ENCODE measurements at regions not wholly inside any gene's neighbourhood (a gene's known extent, or its start where the extent isn't known, plus 50 kb on each side); places are given as distances from the start of the nearest gene placed in this dataset.
"Not testable (repeated sequence)": the region's sequence is repeated elsewhere in the genome, so short reads cannot be mapped to it uniquely, and the experiment has no call there.

DNA sequence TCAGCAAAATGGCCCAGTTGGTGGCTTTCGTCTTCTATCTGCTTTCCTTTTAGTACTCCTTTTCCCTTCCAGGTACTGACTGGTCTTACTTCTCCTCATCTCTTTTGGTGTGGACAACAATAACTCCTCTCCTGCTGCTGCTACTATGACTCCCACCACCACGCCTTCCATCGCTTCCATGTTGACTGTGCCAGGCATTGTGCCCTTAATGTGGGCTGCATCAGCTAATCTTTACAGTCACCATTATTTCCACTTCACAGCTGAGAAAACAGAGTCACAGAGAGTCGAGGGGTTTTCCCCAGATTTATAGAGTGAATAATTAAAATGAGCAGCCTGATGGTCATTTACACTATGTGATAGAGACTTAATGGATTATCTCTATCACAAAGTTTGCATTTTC, 184.9 kb upstream of the IL12B start:
- Mint-ChIP-seq H3K4me3 (ENCODE audit: unreplicated experiment) (no peak overlapping the region), H3K4me1 (ENCODE audit: unreplicated experiment) (no peaks in the 10 kb centered on the region), H3K36me3 (ENCODE audit: low read depth, unreplicated experiment) (no peaks in the 10 kb centered on the region), H3K9me3 (ENCODE audit: unreplicated experiment) (no peaks in the 10 kb centered on the region), H3K27ac (ENCODE audit: unreplicated experiment) (no peak overlapping the region), H3K27me3 (ENCODE audit: unreplicated experiment) (peaks cover 2% of the 10 kb centered on the region)
- TF ChIP-seq, protein P1, sequence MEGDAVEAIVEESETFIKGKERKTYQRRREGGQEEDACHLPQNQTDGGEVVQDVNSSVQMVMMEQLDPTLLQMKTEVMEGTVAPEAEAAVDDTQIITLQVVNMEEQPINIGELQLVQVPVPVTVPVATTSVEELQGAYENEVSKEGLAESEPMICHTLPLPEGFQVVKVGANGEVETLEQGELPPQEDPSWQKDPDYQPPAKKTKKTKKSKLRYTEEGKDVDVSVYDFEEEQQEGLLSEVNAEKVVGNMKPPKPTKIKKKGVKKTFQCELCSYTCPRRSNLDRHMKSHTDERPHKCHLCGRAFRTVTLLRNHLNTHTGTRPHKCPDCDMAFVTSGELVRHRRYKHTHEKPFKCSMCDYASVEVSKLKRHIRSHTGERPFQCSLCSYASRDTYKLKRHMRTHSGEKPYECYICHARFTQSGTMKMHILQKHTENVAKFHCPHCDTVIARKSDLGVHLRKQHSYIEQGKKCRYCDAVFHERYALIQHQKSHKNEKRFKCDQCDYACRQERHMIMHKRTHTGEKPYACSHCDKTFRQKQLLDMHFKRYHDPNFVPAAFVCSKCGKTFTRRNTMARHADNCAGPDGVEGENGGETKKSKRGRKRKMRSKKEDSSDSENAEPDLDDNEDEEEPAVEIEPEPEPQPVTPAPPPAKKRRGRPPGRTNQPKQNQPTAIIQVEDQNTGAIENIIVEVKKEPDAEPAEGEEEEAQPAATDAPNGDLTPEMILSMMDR (IDR thresholded peaks at IDR 0.05; ENCODE audit: unreplicated experiment): no peak
- DNase-seq (ENCODE audit: low spot score): no peak

DNA sequence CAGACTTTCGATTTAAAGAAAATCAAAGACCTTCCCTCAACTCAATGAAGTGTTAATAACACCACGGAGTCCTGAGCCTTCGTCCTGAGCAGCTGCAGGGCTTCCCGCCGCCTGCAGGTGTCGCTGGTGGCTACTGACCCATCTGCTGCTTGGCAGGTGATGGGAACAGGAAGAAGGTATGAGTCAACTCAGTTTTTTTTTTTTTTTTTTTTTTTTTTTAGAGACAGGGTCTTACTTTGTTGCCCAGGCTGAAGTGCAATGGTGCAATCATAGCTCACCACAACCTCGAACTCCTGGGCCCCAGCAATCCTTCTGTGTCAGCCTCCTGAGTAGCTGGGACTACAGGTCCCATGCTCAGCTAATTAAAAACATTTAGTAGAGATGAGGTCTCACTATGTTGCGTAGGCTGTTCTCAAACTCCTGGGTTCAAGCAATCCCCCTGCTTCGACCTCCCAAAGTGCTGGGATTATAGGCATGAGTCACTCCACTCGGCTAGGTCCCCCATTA, 185.7 kb upstream of the IL12B start:
- no peak overlapping the region for H3K4me3 Mint-ChIP-seq (ENCODE audit: unreplicated experiment)
- no peak overlapping the region for H3K27ac Mint-ChIP-seq (ENCODE audit: unreplicated experiment)
- H3K27me3 Mint-ChIP-seq (ENCODE audit: unreplicated experiment): peaks cover 2% of the 10 kb centered on the region
- no peaks in the 10 kb centered on the region for H3K9me3 Mint-ChIP-seq (ENCODE audit: unreplicated experiment)
- H3K4me1 Mint-ChIP-seq (ENCODE audit: unreplicated experiment): no peaks in the 10 kb centered on the region
- H3K36me3 Mint-ChIP-seq (ENCODE audit: low read depth, unreplicated experiment): no peaks in the 10 kb centered on the region
- TF ChIP-seq, protein P1 (IDR thresholded peaks at IDR 0.05; ENCODE audit: unreplicated experiment): peak; percentile 78
- peak; percentile 79 for DNase-seq (ENCODE audit: low spot score)

GRCh38 chr5:159518371-159518770, 188.1 kb upstream of the IL12B start:
- Mint-ChIP-seq H3K27me3 (ENCODE audit: unreplicated experiment) (no peaks in the 10 kb centered on the region), H3K36me3 (ENCODE audit: low read depth, unreplicated experiment) (no peaks in the 10 kb centered on the region), H3K4me1 (ENCODE audit: unreplicated experiment) (no peaks in the 10 kb centered on the region), H3K27ac (ENCODE audit: unreplicated experiment) (no peak overlapping the region), H3K9me3 (ENCODE audit: unreplicated experiment) (no peaks in the 10 kb centered on the region), H3K4me3 (ENCODE audit: unreplicated experiment) (no peak overlapping the region)
- DNase-seq (ENCODE audit: low spot score): no peak
- TF ChIP-seq, protein P1 (IDR thresholded peaks at IDR 0.05; ENCODE audit: unreplicated experiment): no peak

DNA sequence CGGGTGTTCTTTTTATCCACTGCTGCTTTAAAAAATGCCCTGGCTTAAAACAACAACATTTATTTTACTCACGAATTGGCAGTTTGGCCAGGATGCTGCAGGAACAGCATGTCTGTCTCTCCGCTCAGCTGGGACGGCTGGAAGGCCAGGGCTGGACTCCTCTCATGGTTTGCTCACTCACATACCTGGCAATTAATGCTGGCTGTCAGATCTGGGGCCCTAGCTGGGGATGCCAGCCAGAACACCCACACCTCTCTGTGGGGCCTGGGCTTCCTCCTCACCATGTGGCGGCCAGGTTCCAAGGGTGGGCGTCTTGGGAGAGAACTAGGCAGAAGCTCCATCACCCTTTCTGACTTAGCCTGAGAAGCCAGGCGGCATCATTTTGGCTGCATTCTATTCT, 189.1 kb upstream of the IL12B start:
- no peak overlapping the region for H3K27ac Mint-ChIP-seq (ENCODE audit: unreplicated experiment)
- H3K4me1 Mint-ChIP-seq (ENCODE audit: unreplicated experiment): no peaks in the 10 kb centered on the region
- TF ChIP-seq, protein P1 (IDR thresholded peaks at IDR 0.05; ENCODE audit: unreplicated experiment): no peak
- no peak overlapping the region for H3K4me3 Mint-ChIP-seq (ENCODE audit: unreplicated experiment)
- H3K9me3 Mint-ChIP-seq (ENCODE audit: unreplicated experiment): no peaks in the 10 kb centered on the region
- H3K27me3 Mint-ChIP-seq (ENCODE audit: unreplicated experiment): no peaks in the 10 kb centered on the region
- H3K36me3 Mint-ChIP-seq (ENCODE audit: low read depth, unreplicated experiment): no peaks in the 10 kb centered on the region
- DNase-seq (ENCODE audit: low spot score): no peak

GRCh38 chr5:159522841-159523240, 192.6 kb upstream of the IL12B start:
- no peak overlapping the region for H3K4me3 Mint-ChIP-seq (ENCODE audit: unreplicated experiment)
- no peak for DNase-seq (ENCODE audit: low spot score)
- H3K27me3 Mint-ChIP-seq (ENCODE audit: unreplicated experiment): no peaks in the 10 kb centered on the region
- no peaks in the 10 kb centered on the region for H3K4me1 Mint-ChIP-seq (ENCODE audit: unreplicated experiment)
- H3K27ac Mint-ChIP-seq (ENCODE audit: unreplicated experiment): no peak overlapping the region
- TF ChIP-seq, protein P1 (IDR thresholded peaks at IDR 0.05; ENCODE audit: unreplicated experiment): no peak
- no peaks in the 10 kb centered on the region for H3K9me3 Mint-ChIP-seq (ENCODE audit: unreplicated experiment)
- H3K36me3 Mint-ChIP-seq (ENCODE audit: low read depth, unreplicated experiment): no peaks in the 10 kb centered on the region

DNA sequence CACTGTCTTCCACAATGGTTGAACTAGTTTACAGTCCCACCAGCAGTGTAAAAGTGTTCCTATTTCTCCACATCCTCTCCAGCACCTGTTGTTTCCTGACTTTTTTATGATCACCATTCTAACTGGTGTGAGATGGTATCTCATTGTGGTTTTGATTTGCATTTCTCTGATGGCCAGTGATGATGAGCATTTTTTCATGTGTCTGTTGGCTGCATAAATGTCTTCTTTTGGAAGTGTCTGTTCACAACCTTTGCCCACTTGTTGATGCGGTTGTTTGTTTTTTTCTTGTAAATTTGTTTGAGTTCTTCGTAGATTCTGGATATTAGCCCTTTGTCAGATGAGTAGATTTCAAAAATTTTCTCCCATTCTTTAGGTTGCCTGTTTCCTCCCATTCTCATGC, 194.0 kb upstream of the IL12B start:
- H3K27me3 Mint-ChIP-seq (ENCODE audit: unreplicated experiment); H3K4me1 Mint-ChIP-seq (ENCODE audit: unreplicated experiment); H3K27ac Mint-ChIP-seq (ENCODE audit: unreplicated experiment); H3K4me3 Mint-ChIP-seq (ENCODE audit: unreplicated experiment); DNase-seq (ENCODE audit: low spot score); H3K9me3 Mint-ChIP-seq (ENCODE audit: unreplicated experiment); H3K36me3 Mint-ChIP-seq (ENCODE audit: low read depth, unreplicated experiment): not testable (repeated sequence)
